Lower lobe of right lung (tissue), 2 donors: ENCODE measurements at regions not wholly inside any gene's neighbourhood (a gene's known extent, or its start where the extent isn't known, plus 50 kb on each side); places are given as distances from the start of the nearest gene placed in this dataset.

Source experiments
- ATAC-seq, 2 donors: fragments of 200-7000 bp; cut with Tn5 transposase; one replicate each; pipeline ENCODE4 v1.9.1; 2020 to 2022; ENCODE audit warnings: mild to moderate bottlenecking in 2 of 2, moderate library complexity in 2 of 2
- DNase-seq: peaks from one replicate; pipeline ENCODE4 v3.0.0-alpha.2; 2020
- H3K27ac ChIP-seq: fragments of 200-600 bp; one replicate; pipeline ENCODE4 v1.8.0; 2022
- H3K27me3 ChIP-seq: fragments of 200-600 bp; one replicate; pipeline ENCODE4 v1.8.0; 2022; ENCODE audit warnings: low read depth
- H3K36me3 ChIP-seq: fragments of 200-600 bp; one replicate; pipeline ENCODE4 v1.8.0; 2022; ENCODE audit warnings: mild to moderate bottlenecking
- H3K4me1 ChIP-seq: fragments of 200-600 bp; one replicate; pipeline ENCODE4 v1.8.0; 2022
- H3K4me3 ChIP-seq: fragments of 200-600 bp; one replicate; pipeline ENCODE4 v1.8.0; 2022; ENCODE audit warnings: mild to moderate bottlenecking
- H3K9me3 ChIP-seq: fragments of 200-600 bp; one replicate; pipeline ENCODE4 v1.8.0; 2022
- intact Hi-C: fragments of 100-400 bp; cut with DNase I; formaldehyde crosslinking; loops from one replicate; pipeline ENCODE4 v1.11.0; 2022
- TF ChIP-seq, protein P1 (sequence below): fragments of 200-600 bp; IDR thresholded peaks from one replicate; pipeline ENCODE4 v1.8.0; 2022; ENCODE audit warnings: antibody characterized with exemption, mild to moderate bottlenecking
- donor health status: DM: no; HTN: yes; CAD: no; lungs with severe emphysema.

GRCh38 chr7:81583090-81583489, 186.8 kb downstream of the HGF start:
- H3K36me3 ChIP-seq = no peaks in the 10 kb centered on the region
- H3K9me3 ChIP-seq = no peaks in the 10 kb centered on the region
- no peak overlapping the region for H3K4me3 ChIP-seq
- H3K4me1 ChIP-seq = no peaks in the 10 kb centered on the region
- no peak overlapping the region for H3K27ac ChIP-seq
- TF ChIP-seq, protein P1, sequence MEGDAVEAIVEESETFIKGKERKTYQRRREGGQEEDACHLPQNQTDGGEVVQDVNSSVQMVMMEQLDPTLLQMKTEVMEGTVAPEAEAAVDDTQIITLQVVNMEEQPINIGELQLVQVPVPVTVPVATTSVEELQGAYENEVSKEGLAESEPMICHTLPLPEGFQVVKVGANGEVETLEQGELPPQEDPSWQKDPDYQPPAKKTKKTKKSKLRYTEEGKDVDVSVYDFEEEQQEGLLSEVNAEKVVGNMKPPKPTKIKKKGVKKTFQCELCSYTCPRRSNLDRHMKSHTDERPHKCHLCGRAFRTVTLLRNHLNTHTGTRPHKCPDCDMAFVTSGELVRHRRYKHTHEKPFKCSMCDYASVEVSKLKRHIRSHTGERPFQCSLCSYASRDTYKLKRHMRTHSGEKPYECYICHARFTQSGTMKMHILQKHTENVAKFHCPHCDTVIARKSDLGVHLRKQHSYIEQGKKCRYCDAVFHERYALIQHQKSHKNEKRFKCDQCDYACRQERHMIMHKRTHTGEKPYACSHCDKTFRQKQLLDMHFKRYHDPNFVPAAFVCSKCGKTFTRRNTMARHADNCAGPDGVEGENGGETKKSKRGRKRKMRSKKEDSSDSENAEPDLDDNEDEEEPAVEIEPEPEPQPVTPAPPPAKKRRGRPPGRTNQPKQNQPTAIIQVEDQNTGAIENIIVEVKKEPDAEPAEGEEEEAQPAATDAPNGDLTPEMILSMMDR = no peak
- DNase-seq (no peak), ATAC-seq (no peak)
- no peaks in the 10 kb centered on the region for H3K27me3 ChIP-seq
- intact Hi-C loops = no loop called here

- no peaks in the 10 kb centered on the region for H3K4me1 ChIP-seq
- TF ChIP-seq, protein P1 = no peak
- no peaks in the 10 kb centered on the region for H3K36me3 ChIP-seq
- DNase-seq (no peak), ATAC-seq (no peak)
- H3K27ac ChIP-seq = no peak overlapping the region
- no peaks in the 10 kb centered on the region for H3K27me3 ChIP-seq
- intact Hi-C loops = no loop called here
- no peak overlapping the region for H3K4me3 ChIP-seq
- no peaks in the 10 kb centered on the region for H3K9me3 ChIP-seq
These were observed 192.1 kb downstream of the HGF start for GRCh38 chr7:81577642-81578340.

DNA sequence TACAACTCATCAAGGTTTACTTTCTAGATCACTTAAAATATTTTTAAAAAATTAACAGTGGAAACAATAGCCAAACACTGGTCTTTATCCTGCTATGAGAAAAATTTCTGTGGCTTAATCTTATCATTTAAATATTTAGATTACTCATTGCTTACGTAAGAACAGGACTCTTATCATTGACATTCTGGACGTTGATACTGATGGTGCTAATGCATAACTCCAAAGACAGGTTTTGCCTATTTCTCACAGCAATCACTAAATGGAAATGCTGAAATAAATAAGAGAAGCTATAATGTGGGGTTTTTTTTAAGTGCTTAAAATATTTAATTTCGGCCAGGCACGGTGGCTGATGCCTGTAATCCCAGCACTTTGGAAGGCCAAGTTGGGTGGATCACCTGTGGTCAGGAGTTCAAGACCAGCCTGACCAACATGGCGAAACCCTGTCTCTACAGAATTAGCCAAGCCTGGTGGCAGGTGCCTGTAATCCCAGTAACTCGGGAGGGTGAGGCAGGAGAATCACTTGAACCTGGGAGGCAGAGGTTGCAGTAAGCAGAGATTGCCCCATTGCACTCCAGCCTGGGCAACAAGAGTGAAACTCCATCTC, 195.0 kb downstream of the HGF start:
- intact Hi-C loops = no loop called here
- no peak for DNase-seq
- H3K27me3 ChIP-seq = no peaks in the 10 kb centered on the region
- no peak for ATAC-seq
- no peaks in the 10 kb centered on the region for H3K4me1 ChIP-seq
- H3K27ac ChIP-seq = no peak overlapping the region
- H3K36me3 ChIP-seq = no peaks in the 10 kb centered on the region
- TF ChIP-seq, protein P1 = no peak
- no peak overlapping the region for H3K4me3 ChIP-seq
- no peaks in the 10 kb centered on the region for H3K9me3 ChIP-seq

GRCh38 chr7:81573932-81574331, 195.9 kb downstream of the HGF start:
- Histone ChIP-seq H3K9me3 (no peaks in the 10 kb centered on the region), H3K27me3 (no peaks in the 10 kb centered on the region), H3K27ac (no peak overlapping the region), H3K36me3 (no peaks in the 10 kb centered on the region), H3K4me3 (no peak overlapping the region), H3K4me1 (no peaks in the 10 kb centered on the region)
- TF ChIP-seq, protein P1 = no peak
- no peak for DNase-seq
- intact Hi-C loops = no loop called here
- no peak for ATAC-seq

GRCh38 chr7:81573128-81573527, 196.7 kb downstream of the HGF start:
- intact Hi-C loops = no loop called here
- Histone ChIP-seq H3K9me3 (no peaks in the 10 kb centered on the region), H3K27ac (no peak overlapping the region), H3K4me3 (no peak overlapping the region), H3K36me3 (no peaks in the 10 kb centered on the region), H3K27me3 (no peaks in the 10 kb centered on the region), H3K4me1 (no peaks in the 10 kb centered on the region)
- DNase-seq (no peak), ATAC-seq (no peak)
- TF ChIP-seq, protein P1 = no peak
